ENCODE measurements at regions not wholly inside any gene's neighbourhood (a gene's known extent, or its start where the extent isn't known, plus 50 kb on each side); places are given as distances from the start of the nearest gene placed in this dataset.

DNA sequence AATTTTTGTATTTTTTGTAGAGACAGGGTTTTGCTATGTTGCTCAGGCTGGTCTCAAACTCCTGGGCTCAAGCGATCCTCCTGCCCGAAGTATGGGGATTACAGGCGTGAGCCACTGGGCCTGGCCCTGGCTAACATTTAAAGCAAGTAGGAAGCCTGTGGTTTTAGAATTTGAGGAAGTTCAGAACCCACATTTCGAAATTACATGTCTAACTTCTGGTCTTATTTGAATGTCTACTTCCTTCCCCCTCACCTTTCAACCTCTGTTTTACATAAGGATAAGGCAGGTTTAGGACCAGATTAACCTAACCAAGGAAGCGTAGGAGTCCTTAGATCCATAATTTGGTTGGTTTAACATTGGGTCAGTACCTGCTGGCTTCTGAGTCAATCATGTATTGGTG is 120.5 kb upstream of the PROK2 start:
- H3K79me2 ChIP-seq (ENCODE audit: control insufficient read depth, insufficient read depth, low read length), result no peaks in the 10 kb centered on the region
- no peak overlapping the region for H3K4me3 ChIP-seq (replicated peaks in 1 of 3; ENCODE audit: insufficient read depth in 1 of 3, low read depth in 1 of 3, low read length in 3 of 3)
- no peaks in the 10 kb centered on the region for H3K36me3 ChIP-seq (ENCODE audit: control insufficient read depth in 2 of 2, extremely low read depth in 1 of 2, insufficient read depth in 2 of 2, low read length in 2 of 2)
- intact Hi-C loops (cut with micrococcal nuclease) (no loop called here), dilution Hi-C loops (cut with MboI; ENCODE audit: extremely low pct_ligation_motif_present, low sequenced_read_pairs) (no loop called here)
- H2AFZ ChIP-seq (ENCODE audit: low read depth, low read length), result no peak overlapping the region
- no peak overlapping the region for H3K27ac ChIP-seq (ENCODE audit: insufficient read depth, low read depth, low read length)
- no peak overlapping the region for H3K9ac ChIP-seq (replicated peaks; ENCODE audit: extremely low read depth, insufficient read depth, low read length)
- no TSS peak for BruUV-seq (replicated peaks)
- DNase-seq (ENCODE audit: low read depth, low spot score) (no peak), FAIRE-seq (no peak)
- no peaks in the 10 kb centered on the region for H4K20me1 ChIP-seq (replicated peaks; ENCODE audit: control insufficient read depth, extremely low read depth, insufficient read depth, low read length)
- ChIA-PET POLR2A (no interaction called here), CTCF (no interaction called here)
- TF ChIP-seq POLR2A (IDR thresholded peaks at IDR 0.05; ENCODE audit: low read depth, low read length) (no peak), FOS (IDR thresholded peaks at IDR 0.05; ENCODE audit: borderline replicate concordance, insufficient read depth, low read length) (no peak)
- TF ChIP-seq, protein P1, sequence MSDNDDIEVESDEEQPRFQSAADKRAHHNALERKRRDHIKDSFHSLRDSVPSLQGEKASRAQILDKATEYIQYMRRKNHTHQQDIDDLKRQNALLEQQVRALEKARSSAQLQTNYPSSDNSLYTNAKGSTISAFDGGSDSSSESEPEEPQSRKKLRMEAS (IDR thresholded peaks at IDR 0.05; ENCODE audit: insufficient read depth, insufficient read length), result no peak
- H3K9me3 ChIP-seq (replicated peaks; ENCODE audit: control insufficient read depth, insufficient read depth, low read length), result no peaks in the 10 kb centered on the region
- H3K27me3 ChIP-seq (ENCODE audit: control insufficient read depth in 2 of 2, insufficient read depth in 2 of 2, low read length in 2 of 2), result no peaks in the 10 kb centered on the region
- H3K4me2 ChIP-seq (ENCODE audit: insufficient read depth, low read length), result no peak overlapping the region
- no peaks in the 10 kb centered on the region for H3K9me1 ChIP-seq (replicated peaks; ENCODE audit: control insufficient read depth, extremely low read depth, insufficient read depth, low read length)
- no peaks in the 10 kb centered on the region for H3K4me1 ChIP-seq (ENCODE audit: control insufficient read depth, extremely low read depth, insufficient read depth, low read length)

DNA sequence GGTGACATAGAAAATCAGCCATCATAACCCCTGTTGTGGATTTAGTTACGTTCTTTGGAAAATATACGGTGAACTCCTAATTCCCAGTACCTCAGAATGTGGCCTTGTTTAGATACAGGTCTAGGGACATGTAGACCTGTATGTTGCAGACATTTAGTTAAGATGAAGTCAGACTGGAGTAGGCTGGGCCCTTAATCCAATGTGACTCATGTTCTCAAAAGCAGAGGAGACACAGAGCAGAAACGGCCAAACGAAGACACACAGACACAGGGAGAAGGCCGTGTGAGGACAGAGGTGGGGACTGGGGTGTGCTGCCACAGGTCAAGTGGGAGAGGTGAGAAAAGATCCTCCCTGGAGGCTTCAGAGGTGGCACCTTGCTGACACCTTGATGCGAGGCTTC is 119.0 kb upstream of the PROK2 start:
- BruUV-seq (replicated peaks), result no TSS peak
- dilution Hi-C loops (cut with MboI; ENCODE audit: extremely low pct_ligation_motif_present, low sequenced_read_pairs), result no loop called here
- no peak for DNase-seq (ENCODE audit: low read depth, low spot score)
- FAIRE-seq, result no peak
- H3K27ac ChIP-seq (ENCODE audit: insufficient read depth, low read depth, low read length), result no peak overlapping the region
- no peaks in the 10 kb centered on the region for H3K4me1 ChIP-seq (ENCODE audit: control insufficient read depth, extremely low read depth, insufficient read depth, low read length)
- no peaks in the 10 kb centered on the region for H3K27me3 ChIP-seq (ENCODE audit: control insufficient read depth in 2 of 2, insufficient read depth in 2 of 2, low read length in 2 of 2)
- no peaks in the 10 kb centered on the region for H3K9me3 ChIP-seq (replicated peaks; ENCODE audit: control insufficient read depth, insufficient read depth, low read length)
- H3K79me2 ChIP-seq (ENCODE audit: control insufficient read depth, insufficient read depth, low read length), result no peaks in the 10 kb centered on the region
- no peak overlapping the region for H2AFZ ChIP-seq (ENCODE audit: low read depth, low read length)
- intact Hi-C loops (cut with micrococcal nuclease), result no loop called here
- CTCF ChIA-PET, result no interaction called here
- no peak overlapping the region for H3K4me2 ChIP-seq (ENCODE audit: insufficient read depth, low read length)
- TF ChIP-seq POLR2A (IDR thresholded peaks at IDR 0.05; ENCODE audit: low read depth, low read length), result no peak
- no peak for TF ChIP-seq MYC (IDR thresholded peaks at IDR 0.05; ENCODE audit: low read depth, low read length)
- TF ChIP-seq FOS (IDR thresholded peaks at IDR 0.05; ENCODE audit: borderline replicate concordance, insufficient read depth, low read length), result no peak
- TF ChIP-seq, protein P1 (IDR thresholded peaks at IDR 0.05; ENCODE audit: insufficient read depth, insufficient read length), result no peak
- TF ChIP-seq POLR2AphosphoS5 (IDR thresholded peaks at IDR 0.05; ENCODE audit: insufficient read depth, low read depth, low read length), result no peak
- no peak for TF ChIP-seq JUN (IDR thresholded peaks at IDR 0.05; ENCODE audit: borderline replicate concordance, insufficient read depth, insufficient read length, low read depth)
- no peak for TF ChIP-seq EZH2 (IDR thresholded peaks at IDR 0.05; ENCODE audit: borderline replicate concordance, low read depth, low read length, severe bottlenecking)
- no peak for TF ChIP-seq GATA2 (IDR thresholded peaks at IDR 0.05; ENCODE audit: insufficient read depth, insufficient read length, low read depth, low read length)
- no peak for TF ChIP-seq CTCF (IDR thresholded peaks at IDR 0.05; ENCODE audit: extremely low read depth in 1 of 2, insufficient read depth in 1 of 2, low read depth in 1 of 2, low read length in 2 of 2)
- POLR2A ChIA-PET, result no interaction called here
- no peak overlapping the region for H3K4me3 ChIP-seq (replicated peaks in 1 of 3; ENCODE audit: insufficient read depth in 1 of 3, low read depth in 1 of 3, low read length in 3 of 3)
- H4K20me1 ChIP-seq (replicated peaks; ENCODE audit: control insufficient read depth, extremely low read depth, insufficient read depth, low read length), result no peaks in the 10 kb centered on the region
- no peak overlapping the region for H3K9ac ChIP-seq (replicated peaks; ENCODE audit: extremely low read depth, insufficient read depth, low read length)
- H3K36me3 ChIP-seq (ENCODE audit: control insufficient read depth in 2 of 2, extremely low read depth in 1 of 2, insufficient read depth in 2 of 2, low read length in 2 of 2), result no peaks in the 10 kb centered on the region
- no peaks in the 10 kb centered on the region for H3K9me1 ChIP-seq (replicated peaks; ENCODE audit: control insufficient read depth, extremely low read depth, insufficient read depth, low read length)

Measured in endothelial cell of umbilical vein (primary cell).